ENCODE measurements at regions not wholly inside any gene's neighbourhood (a gene's known extent, or its start where the extent isn't known, plus 50 kb on each side); places are given as distances from the start of the nearest gene placed in this dataset. TPM values are rescaled to one million over a fixed set of nuclear protein-coding genes. Genes with fewer than 3 reads are reported as not detected.

Small RNA genes in the stretch of these regions (small RNA-seq; reads per million reads assigned to genes)
- gene AL161423.1 (not detected), gene HMGN2P39 (not detected), gene RNA5SP30 (not detected), gene RNU7-88P (not detected), gene RNY4P29 (not detected)
